Mesenchymal stem cell (in vitro differentiated cells and primary cell): ENCODE measurements at regions not wholly inside any gene's neighbourhood (a gene's known extent, or its start where the extent isn't known, plus 50 kb on each side); places are given as distances from the start of the nearest gene placed in this dataset.
A peak's percentile ranks its signal among the peaks of the same experiment; 100 is the strongest.

Experiments used
- DNase-seq: peaks from one replicate; pipeline ENCODE4 v3.0.0-alpha.2; 2013
- H2AFZ ChIP-seq: one replicate; pipeline ENCODE4 v1.6.1; 2013; ENCODE audit warnings: low read depth, mild to moderate bottlenecking, control low read depth, inconsistent platforms, low read length, moderate library complexity
- H2AK5ac ChIP-seq: 2 replicates; pipeline ENCODE4 v1.6.1; 2013; ENCODE audit warnings: low read length, moderate library complexity, mild to moderate bottlenecking, inconsistent platforms; ENCODE audit not compliant: severe bottlenecking
- H2BK120ac ChIP-seq: one replicate; pipeline ENCODE4 v1.6.1; 2013; ENCODE audit warnings: low read depth, mild to moderate bottlenecking, inconsistent platforms, low read length, moderate library complexity
- H2BK12ac ChIP-seq, 2 experiments: one replicate each; pipeline ENCODE4 v1.6.1; 2013; ENCODE audit warnings: inconsistent platforms in 2 of 2, low read length in 2 of 2, mild to moderate bottlenecking in 2 of 2, moderate library complexity in 2 of 2, control low read depth in 1 of 2
- H2BK15ac ChIP-seq: one replicate; pipeline ENCODE4 v1.6.1; 2013; ENCODE audit warnings: mild to moderate bottlenecking, low read depth, inconsistent platforms; ENCODE audit not compliant: poor library complexity, severe bottlenecking
- H2BK5ac ChIP-seq: 2 replicates; pipeline ENCODE4 v1.6.1; 2013; ENCODE audit warnings: low read depth, mild to moderate bottlenecking, low read length, control low read depth, inconsistent platforms; ENCODE audit not compliant: poor library complexity, severe bottlenecking
- H3K14ac ChIP-seq, 2 experiments: one replicate each; pipeline ENCODE4 v1.6.1; 2013; ENCODE audit warnings: inconsistent platforms in 2 of 2, low read length in 2 of 2, control low read depth in 1 of 2, mild to moderate bottlenecking in 1 of 2, moderate library complexity in 1 of 2
- H3K18ac ChIP-seq, 2 experiments: one replicate each; pipeline ENCODE4 v1.6.1; 2013; ENCODE audit warnings: inconsistent platforms in 2 of 2, low read length in 2 of 2, control low read depth in 1 of 2, low read depth in 1 of 2, mild to moderate bottlenecking in 1 of 2
- H3K23ac ChIP-seq, 2 experiments: one replicate each; pipeline ENCODE4 v1.6.1; 2013; ENCODE audit warnings: inconsistent platforms in 2 of 2, low read length in 2 of 2, mild to moderate bottlenecking in 2 of 2, moderate library complexity in 2 of 2, control low read depth in 1 of 2
- H3K27ac ChIP-seq: 2 replicates; pipeline ENCODE4 v1.5.1; 2013; ENCODE audit warnings: mild to moderate bottlenecking, moderate library complexity, low read length, control low read depth, inconsistent platforms; ENCODE audit not compliant: poor library complexity, severe bottlenecking
- H3K27me3 ChIP-seq, 2 experiments: 2 replicates each; pipeline versions ENCODE4 v1.6.1 to v1.7.0; 2013; ENCODE audit warnings: low read length in 2 of 2, mild to moderate bottlenecking in 2 of 2, moderate library complexity in 2 of 2, control low read depth in 1 of 2, inconsistent platforms in 1 of 2; ENCODE audit not compliant: control insufficient read depth in 1 of 2, insufficient read depth in 1 of 2
- H3K36me3 ChIP-seq, 2 experiments: 2 replicates each; pipeline versions ENCODE4 v1.6.1 to v1.7.0; 2013; ENCODE audit warnings: low read length in 2 of 2, control low read depth in 1 of 2, inconsistent platforms in 1 of 2, low read depth in 1 of 2, mild to moderate bottlenecking in 1 of 2; ENCODE audit not compliant: insufficient read depth in 2 of 2, control insufficient read depth in 1 of 2
- H3K4ac ChIP-seq, 2 experiments: one replicate each; pipeline ENCODE4 v1.6.1; 2013; ENCODE audit warnings: inconsistent platforms in 2 of 2, low read length in 2 of 2, mild to moderate bottlenecking in 2 of 2, moderate library complexity in 2 of 2, control low read depth in 1 of 2, low read depth in 1 of 2
- H3K4me1 ChIP-seq: 2 replicates; pipeline ENCODE4 v1.6.1; 2013; ENCODE audit warnings: low read depth, low read length, control low read depth; ENCODE audit not compliant: control insufficient read depth, insufficient read depth
- H3K4me2 ChIP-seq: 2 replicates; pipeline ENCODE4 v1.6.1; 2013; ENCODE audit warnings: low read length, mild to moderate bottlenecking, inconsistent platforms; ENCODE audit not compliant: poor library complexity, severe bottlenecking
- H3K4me3 ChIP-seq, 2 experiments: 2 replicates each; pipeline versions ENCODE4 v1.5.1 to v1.7.0; 2013; ENCODE audit warnings: low read length in 2 of 2, mild to moderate bottlenecking in 2 of 2, control low read depth in 1 of 2, low read depth in 1 of 2; ENCODE audit not compliant: insufficient read depth in 1 of 2
- H3K79me1 ChIP-seq: replicated peaks from 2 replicates; pipeline ENCODE4 v1.6.1; 2013; ENCODE audit warnings: mild to moderate bottlenecking, control low read depth, low read length, inconsistent platforms; ENCODE audit not compliant: poor library complexity, severe bottlenecking
- H3K9ac ChIP-seq: 2 replicates; pipeline ENCODE4 v1.7.0; 2013; ENCODE audit warnings: mild to moderate bottlenecking, low read length, moderate library complexity
- H3K9me3 ChIP-seq: 2 replicates; pipeline ENCODE4 v1.7.0; 2013; ENCODE audit warnings: mild to moderate bottlenecking, low read length; ENCODE audit not compliant: control insufficient read depth
- H4K8ac ChIP-seq: one replicate; pipeline ENCODE4 v1.6.1; 2013; ENCODE audit warnings: inconsistent platforms, mild to moderate bottlenecking, low read length, moderate library complexity
- H4K91ac ChIP-seq: one replicate; pipeline ENCODE4 v1.6.1; 2013; ENCODE audit warnings: mild to moderate bottlenecking, low read length, inconsistent platforms
- WGBS: methylation state at CpG from one replicate; pipeline ENCODE4 v1.1.7; 2013; ENCODE audit warnings: mixed read lengths; 5-methylcytosine and 5-hydroxymethylcytosine counted together

GRCh38 chr2:19649785-19650380 is 251.9 kb downstream of the TTC32 start:
- H3K18ac ChIP-seq, result peak overlapping the region; percentile 50 to 89
- DNase-seq, result peak; percentile 98
- H3K27me3 ChIP-seq, result no peaks in the 10 kb centered on the region
- H4K91ac ChIP-seq, result peak overlapping the region; percentile 73
- no peaks in the 10 kb centered on the region for H3K9me3 ChIP-seq
- no peak overlapping the region for H2AK5ac ChIP-seq
- H3K4ac ChIP-seq, result peak overlapping the region; percentile 57 to 96
- no peak overlapping the region for H2BK5ac ChIP-seq
- H3K23ac ChIP-seq, result no peak overlapping the region
- 37% methylated on average over 8 of the region's 8 CpGs for WGBS
- peak overlapping the region; percentile 73 for H3K9ac ChIP-seq
- no peak overlapping the region for H2BK15ac ChIP-seq
- peak overlapping the region; percentile 70 for H4K8ac ChIP-seq
- H3K4me2 ChIP-seq, result no peak overlapping the region
- H3K4me3 ChIP-seq, result no peak overlapping the region
- H3K79me1 ChIP-seq, result no peaks in the 10 kb centered on the region
- H3K27ac ChIP-seq, result peak overlapping the region; percentile 63
- peaks cover 2% of the 10 kb centered on the region for H3K4me1 ChIP-seq
- peak overlapping the region; percentile 58 for H2BK120ac ChIP-seq
- H3K14ac ChIP-seq, result no peak overlapping the region
- H2BK12ac ChIP-seq, result peak overlapping the region; percentile 69 to 99
- peak overlapping the region; percentile 29 for H2AFZ ChIP-seq
- no peaks in the 10 kb centered on the region for H3K36me3 ChIP-seq

- H2BK12ac ChIP-seq, result no peak overlapping the region
- no peak overlapping the region for H3K27ac ChIP-seq
- H3K79me1 ChIP-seq, result no peaks in the 10 kb centered on the region
- no peaks in the 10 kb centered on the region for H3K36me3 ChIP-seq
- no peak overlapping the region for H4K8ac ChIP-seq
- H3K4me3 ChIP-seq, result no peak overlapping the region
- H3K9ac ChIP-seq, result peak overlapping the region; percentile 49
- no peak overlapping the region for H2BK120ac ChIP-seq
- DNase-seq, result peak; percentile 46
- no peak overlapping the region for H2BK5ac ChIP-seq
- H3K4me1 ChIP-seq, result peaks cover 2% of the 10 kb centered on the region
- WGBS, result no CpG with 5 or more reads among the region's 1 CpG
- H4K91ac ChIP-seq, result no peak overlapping the region
- H2BK15ac ChIP-seq, result no peak overlapping the region
- H2AK5ac ChIP-seq, result no peak overlapping the region
- no peak overlapping the region for H3K4me2 ChIP-seq
- no peaks in the 10 kb centered on the region for H3K27me3 ChIP-seq
- H3K18ac ChIP-seq, result peak overlapping the region in 1 of 2 experiments; percentile 29
- no peaks in the 10 kb centered on the region for H3K9me3 ChIP-seq
- peak overlapping the region in 1 of 2 experiments; percentile 35 for H3K4ac ChIP-seq
- no peak overlapping the region for H3K14ac ChIP-seq
- no peak overlapping the region for H2AFZ ChIP-seq
- H3K23ac ChIP-seq, result no peak overlapping the region
Observed at GRCh38 chr2:19649142-19649541, 252.6 kb downstream of the TTC32 start.

- no peak overlapping the region for H3K23ac ChIP-seq
- no peak overlapping the region for H4K8ac ChIP-seq
- no peaks in the 10 kb centered on the region for H3K27me3 ChIP-seq
- no peak overlapping the region for H3K9ac ChIP-seq
- no peak overlapping the region for H3K14ac ChIP-seq
- no peak overlapping the region for H3K18ac ChIP-seq
- no peaks in the 10 kb centered on the region for H3K9me3 ChIP-seq
- no peak overlapping the region for H3K4ac ChIP-seq
- no peak overlapping the region for H4K91ac ChIP-seq
- H3K4me1 ChIP-seq, result peaks cover 2% of the 10 kb centered on the region
- H2BK5ac ChIP-seq, result no peak overlapping the region
- H2AFZ ChIP-seq, result no peak overlapping the region
- H3K27ac ChIP-seq, result no peak overlapping the region
- no peak overlapping the region for H2AK5ac ChIP-seq
- no peak overlapping the region for H2BK12ac ChIP-seq
- H3K36me3 ChIP-seq, result no peaks in the 10 kb centered on the region
- 4% methylated on average over 1 of the region's 1 CpG for WGBS
- H2BK120ac ChIP-seq, result no peak overlapping the region
- H3K4me2 ChIP-seq, result no peak overlapping the region
- peak; percentile 86 for DNase-seq
- H2BK15ac ChIP-seq, result no peak overlapping the region
- H3K4me3 ChIP-seq, result no peak overlapping the region
- no peaks in the 10 kb centered on the region for H3K79me1 ChIP-seq
Observed at GRCh38 chr2:19648583-19648982, 253.2 kb downstream of the TTC32 start.

- no peak overlapping the region for H2AK5ac ChIP-seq
- H3K27me3 ChIP-seq, result no peaks in the 10 kb centered on the region
- H3K4me3 ChIP-seq, result no peak overlapping the region
- peak overlapping the region in 1 of 2 experiments; percentile 49 for H2BK12ac ChIP-seq
- H3K23ac ChIP-seq, result no peak overlapping the region
- H3K9me3 ChIP-seq, result no peaks in the 10 kb centered on the region
- no peak overlapping the region for H2BK5ac ChIP-seq
- H2BK15ac ChIP-seq, result no peak overlapping the region
- no peak overlapping the region for H3K27ac ChIP-seq
- H3K18ac ChIP-seq, result peak overlapping the region in 1 of 2 experiments; percentile 48
- H2BK120ac ChIP-seq, result no peak overlapping the region
- peaks cover 2% of the 10 kb centered on the region for H3K4me1 ChIP-seq
- DNase-seq, result no peak
- H4K91ac ChIP-seq, result no peak overlapping the region
- H3K9ac ChIP-seq, result no peak overlapping the region
- no peaks in the 10 kb centered on the region for H3K79me1 ChIP-seq
- WGBS, result 89% methylated on average over 1 of the region's 1 CpG
- no peak overlapping the region for H2AFZ ChIP-seq
- H4K8ac ChIP-seq, result no peak overlapping the region
- no peak overlapping the region for H3K4me2 ChIP-seq
- no peak overlapping the region for H3K14ac ChIP-seq
- no peak overlapping the region for H3K4ac ChIP-seq
- no peaks in the 10 kb centered on the region for H3K36me3 ChIP-seq
Observed at GRCh38 chr2:19646987-19647386, 254.8 kb downstream of the TTC32 start.
